SK-N-DZ (cell line): ENCODE measurements at regions not wholly inside any gene's neighbourhood (a gene's known extent, or its start where the extent isn't known, plus 50 kb on each side); places are given as distances from the start of the nearest gene placed in this dataset.

Experiments
- small RNA-seq, 2 experiments: library from RNA; depleted of rRNA; stranded (forward); fragments of <200 nt; gene quantifications; one replicate each; pipeline ENCODE3, GENCODE V24; 2014

Small RNA genes in the stretch of these regions (small RNA-seq; reads per million reads assigned to genes)
- 0 reads per million in 2 experiments for gene EIF4A1P13
- gene RF00272, result 0 reads per million in 2 experiments
